ENCODE measurements at regions not wholly inside any gene's neighbourhood (a gene's known extent, or its start where the extent isn't known, plus 50 kb on each side); places are given as distances from the start of the nearest gene placed in this dataset.

GRCh38 chr4:53785996-53786395, 194.7 kb upstream of the LNX1 start:
- TF ChIP-seq ZBTB40 (IDR thresholded peaks at IDR 0.05) (no peak), ZBTB40 (CRISPR knock-in tag; IDR thresholded peaks at IDR 0.05) (no peak), POLR2A (IDR thresholded peaks at IDR 0.05; ENCODE audit: insufficient read depth in 1 of 2, low read depth in 2 of 2, low read length in 2 of 2) (no peak), U2AF2 (IDR thresholded peaks at IDR 0.05; ENCODE audit: low read depth, low read length) (no peak), MAFG (CRISPR knock-in tag; IDR thresholded peaks at IDR 0.05) (no peak)
- TF ChIP-seq, protein P1, sequence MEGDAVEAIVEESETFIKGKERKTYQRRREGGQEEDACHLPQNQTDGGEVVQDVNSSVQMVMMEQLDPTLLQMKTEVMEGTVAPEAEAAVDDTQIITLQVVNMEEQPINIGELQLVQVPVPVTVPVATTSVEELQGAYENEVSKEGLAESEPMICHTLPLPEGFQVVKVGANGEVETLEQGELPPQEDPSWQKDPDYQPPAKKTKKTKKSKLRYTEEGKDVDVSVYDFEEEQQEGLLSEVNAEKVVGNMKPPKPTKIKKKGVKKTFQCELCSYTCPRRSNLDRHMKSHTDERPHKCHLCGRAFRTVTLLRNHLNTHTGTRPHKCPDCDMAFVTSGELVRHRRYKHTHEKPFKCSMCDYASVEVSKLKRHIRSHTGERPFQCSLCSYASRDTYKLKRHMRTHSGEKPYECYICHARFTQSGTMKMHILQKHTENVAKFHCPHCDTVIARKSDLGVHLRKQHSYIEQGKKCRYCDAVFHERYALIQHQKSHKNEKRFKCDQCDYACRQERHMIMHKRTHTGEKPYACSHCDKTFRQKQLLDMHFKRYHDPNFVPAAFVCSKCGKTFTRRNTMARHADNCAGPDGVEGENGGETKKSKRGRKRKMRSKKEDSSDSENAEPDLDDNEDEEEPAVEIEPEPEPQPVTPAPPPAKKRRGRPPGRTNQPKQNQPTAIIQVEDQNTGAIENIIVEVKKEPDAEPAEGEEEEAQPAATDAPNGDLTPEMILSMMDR (CRISPR knock-in tag; IDR thresholded peaks at IDR 0.05): no peak
- TF ChIP-seq, protein P2, sequence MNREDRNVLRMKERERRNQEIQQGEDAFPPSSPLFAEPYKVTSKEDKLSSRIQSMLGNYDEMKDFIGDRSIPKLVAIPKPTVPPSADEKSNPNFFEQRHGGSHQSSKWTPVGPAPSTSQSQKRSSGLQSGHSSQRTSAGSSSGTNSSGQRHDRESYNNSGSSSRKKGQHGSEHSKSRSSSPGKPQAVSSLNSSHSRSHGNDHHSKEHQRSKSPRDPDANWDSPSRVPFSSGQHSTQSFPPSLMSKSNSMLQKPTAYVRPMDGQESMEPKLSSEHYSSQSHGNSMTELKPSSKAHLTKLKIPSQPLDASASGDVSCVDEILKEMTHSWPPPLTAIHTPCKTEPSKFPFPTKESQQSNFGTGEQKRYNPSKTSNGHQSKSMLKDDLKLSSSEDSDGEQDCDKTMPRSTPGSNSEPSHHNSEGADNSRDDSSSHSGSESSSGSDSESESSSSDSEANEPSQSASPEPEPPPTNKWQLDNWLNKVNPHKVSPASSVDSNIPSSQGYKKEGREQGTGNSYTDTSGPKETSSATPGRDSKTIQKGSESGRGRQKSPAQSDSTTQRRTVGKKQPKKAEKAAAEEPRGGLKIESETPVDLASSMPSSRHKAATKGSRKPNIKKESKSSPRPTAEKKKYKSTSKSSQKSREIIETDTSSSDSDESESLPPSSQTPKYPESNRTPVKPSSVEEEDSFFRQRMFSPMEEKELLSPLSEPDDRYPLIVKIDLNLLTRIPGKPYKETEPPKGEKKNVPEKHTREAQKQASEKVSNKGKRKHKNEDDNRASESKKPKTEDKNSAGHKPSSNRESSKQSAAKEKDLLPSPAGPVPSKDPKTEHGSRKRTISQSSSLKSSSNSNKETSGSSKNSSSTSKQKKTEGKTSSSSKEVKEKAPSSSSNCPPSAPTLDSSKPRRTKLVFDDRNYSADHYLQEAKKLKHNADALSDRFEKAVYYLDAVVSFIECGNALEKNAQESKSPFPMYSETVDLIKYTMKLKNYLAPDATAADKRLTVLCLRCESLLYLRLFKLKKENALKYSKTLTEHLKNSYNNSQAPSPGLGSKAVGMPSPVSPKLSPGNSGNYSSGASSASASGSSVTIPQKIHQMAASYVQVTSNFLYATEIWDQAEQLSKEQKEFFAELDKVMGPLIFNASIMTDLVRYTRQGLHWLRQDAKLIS (CRISPR knock-in tag; IDR thresholded peaks at IDR 0.05): no peak
- TF ChIP-seq, protein P3, sequence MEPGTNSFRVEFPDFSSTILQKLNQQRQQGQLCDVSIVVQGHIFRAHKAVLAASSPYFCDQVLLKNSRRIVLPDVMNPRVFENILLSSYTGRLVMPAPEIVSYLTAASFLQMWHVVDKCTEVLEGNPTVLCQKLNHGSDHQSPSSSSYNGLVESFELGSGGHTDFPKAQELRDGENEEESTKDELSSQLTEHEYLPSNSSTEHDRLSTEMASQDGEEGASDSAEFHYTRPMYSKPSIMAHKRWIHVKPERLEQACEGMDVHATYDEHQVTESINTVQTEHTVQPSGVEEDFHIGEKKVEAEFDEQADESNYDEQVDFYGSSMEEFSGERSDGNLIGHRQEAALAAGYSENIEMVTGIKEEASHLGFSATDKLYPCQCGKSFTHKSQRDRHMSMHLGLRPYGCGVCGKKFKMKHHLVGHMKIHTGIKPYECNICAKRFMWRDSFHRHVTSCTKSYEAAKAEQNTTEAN (CRISPR knock-in tag; conservative IDR thresholded peaks at IDR 0.05): no peak
